ENCODE measurements at regions not wholly inside any gene's neighbourhood (a gene's known extent, or its start where the extent isn't known, plus 50 kb on each side); places are given as distances from the start of the nearest gene placed in this dataset.
"Not testable (repeated sequence)": the region's sequence is repeated elsewhere in the genome, so short reads cannot be mapped to it uniquely, and the experiment has no call there.

- DNase-seq = no peak
Observed at GRCh38 chr4:96431094-96431493, 591.2 kb downstream of the PDHA2 start.

DNA sequence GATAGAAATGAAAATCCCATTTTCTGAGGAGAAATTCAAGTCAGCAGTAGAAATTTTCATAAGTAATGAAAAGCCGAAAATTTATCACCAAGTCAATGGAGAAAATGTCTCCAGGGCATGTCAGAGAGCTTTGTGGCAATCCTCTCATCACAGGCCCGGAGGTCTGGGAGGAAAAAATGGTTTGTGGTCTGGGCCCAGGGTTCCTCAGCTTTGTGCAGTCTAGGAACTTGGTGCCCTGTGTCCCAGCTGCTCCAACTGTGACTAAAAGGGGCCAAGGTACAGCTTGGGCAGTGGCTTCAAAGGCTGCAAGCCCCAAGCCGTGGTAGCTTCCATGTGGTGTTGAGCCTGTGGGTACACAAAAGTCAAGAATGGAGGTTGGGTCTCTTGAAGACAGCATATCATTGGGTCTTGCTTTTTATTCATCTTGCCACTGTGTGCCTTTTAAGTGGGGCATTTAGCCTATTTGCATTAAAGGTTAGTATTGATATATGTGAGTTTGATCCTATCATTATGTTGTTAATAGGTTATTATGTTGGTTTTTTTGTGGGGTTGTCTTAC, 608.5 kb downstream of the PDHA2 start:
- DNase-seq = no peak

DNA sequence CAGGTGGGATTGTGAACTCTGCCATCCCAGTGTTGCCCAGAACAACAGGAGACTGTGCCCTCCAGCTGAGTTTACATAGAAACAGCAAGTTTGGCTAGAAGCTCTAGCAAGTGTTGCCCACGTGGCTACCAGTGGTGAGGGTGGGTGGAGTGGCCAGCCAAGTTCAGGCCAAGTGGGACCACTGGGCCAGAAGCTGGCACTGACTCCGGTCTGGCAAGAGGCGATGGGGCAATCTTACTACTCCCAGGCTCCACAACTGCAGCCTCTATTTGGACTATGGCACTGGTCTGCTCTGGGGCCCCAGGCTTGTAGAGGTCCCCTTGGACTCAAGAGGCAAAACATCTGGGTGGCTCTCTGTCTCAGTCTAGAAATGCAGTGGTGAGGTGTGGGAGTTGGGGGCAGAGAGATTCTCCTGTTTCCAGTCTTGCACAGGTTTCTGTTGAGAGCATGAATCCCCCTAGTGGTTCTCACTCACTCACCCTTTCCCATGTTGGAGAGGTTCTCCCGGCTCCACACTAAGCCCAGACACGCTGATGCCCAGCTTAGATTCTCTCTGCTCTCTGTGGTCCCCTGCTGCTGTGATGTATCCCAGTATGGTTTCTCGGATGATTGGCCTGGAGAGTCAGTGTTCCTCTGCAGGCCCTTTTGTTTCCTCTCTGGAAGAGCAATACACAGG, 615.3 kb downstream of the PDHA2 start:
- DNase-seq = no peak

GRCh38 chr4:96458031-96458430, 618.1 kb downstream of the PDHA2 start:
- not testable (repeated sequence) for DNase-seq

- no peak for DNase-seq
Observed at GRCh38 chr4:96459105-96459504, 619.2 kb downstream of the PDHA2 start.

DNA sequence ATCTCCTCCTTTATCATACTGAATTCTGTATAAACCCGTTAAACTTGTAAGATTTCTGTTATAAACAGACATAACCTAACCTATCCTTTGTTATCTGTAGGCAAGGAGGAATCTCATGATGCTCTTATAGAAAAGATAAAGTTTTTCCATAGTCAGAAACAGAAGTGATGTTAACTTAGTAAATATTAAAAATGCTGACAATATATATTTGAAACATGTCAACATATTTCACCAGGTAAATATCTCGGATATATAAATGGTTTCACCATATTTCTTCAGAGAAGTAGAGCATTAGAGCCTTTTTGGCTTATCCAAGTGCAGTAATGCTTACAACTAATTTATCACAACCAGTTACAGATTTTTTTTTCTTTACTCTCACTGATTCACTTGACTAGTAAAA, 625.9 kb downstream of the PDHA2 start:
- DNase-seq = no peak

DNA sequence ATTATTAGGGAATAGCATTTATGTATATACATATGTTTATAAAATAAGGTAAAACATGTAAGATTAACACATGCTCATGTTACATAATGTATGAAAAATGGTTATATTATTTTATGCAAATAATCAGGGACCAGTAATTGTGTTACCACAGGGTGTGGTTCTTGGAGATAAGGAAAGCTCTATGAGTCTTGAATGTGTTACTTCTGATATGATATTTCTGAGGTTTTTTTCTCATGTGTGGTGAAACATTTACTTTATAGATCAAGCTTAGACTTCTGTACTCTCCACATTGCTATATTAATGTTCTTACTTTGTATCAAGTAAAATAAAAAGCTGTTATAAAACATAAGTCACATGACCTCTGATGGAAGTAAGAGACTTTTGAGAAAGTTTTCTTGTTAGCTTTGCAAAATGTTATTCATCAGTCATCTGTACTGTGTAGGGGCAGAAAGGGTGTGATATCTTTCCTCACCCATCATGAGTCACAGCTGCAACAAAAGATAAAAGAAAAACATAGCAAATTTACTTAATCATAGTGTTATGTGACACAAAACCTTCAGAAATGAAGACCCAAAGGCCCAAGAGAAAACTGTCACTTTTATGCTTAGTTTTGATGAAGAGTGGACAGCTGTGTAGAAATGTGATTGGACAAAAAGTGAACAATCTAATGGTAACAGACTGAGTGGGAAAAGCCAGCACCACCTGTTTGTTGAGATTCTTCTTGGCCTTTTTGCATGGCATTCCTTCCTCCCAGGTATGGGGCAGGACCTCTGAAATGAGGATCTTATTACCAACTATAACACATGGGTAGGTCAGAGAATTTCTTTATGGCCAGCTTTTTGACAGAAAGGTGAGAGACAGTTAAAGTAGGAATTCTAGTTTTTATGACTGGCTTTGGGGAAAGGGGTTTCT, 632.3 kb downstream of the PDHA2 start:
- no peak for DNase-seq

DNA sequence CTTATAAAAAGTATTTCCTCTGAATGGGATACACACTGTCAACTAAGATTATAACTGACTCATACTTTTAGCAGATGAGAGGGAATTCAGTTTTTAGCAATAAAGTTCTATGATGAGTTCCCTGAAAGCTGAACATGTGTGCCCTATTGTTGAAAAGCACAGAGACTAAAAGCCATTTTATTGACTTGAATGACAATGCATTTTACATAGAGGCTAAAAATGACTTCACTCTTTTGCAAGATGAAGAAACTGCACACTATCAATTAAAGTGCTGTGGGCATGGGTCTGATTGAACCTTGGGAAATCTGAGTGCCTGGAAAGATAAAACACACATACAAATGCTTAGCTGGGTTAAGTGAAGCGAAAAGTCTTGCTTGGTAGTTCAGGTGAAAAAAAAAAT, 633.4 kb downstream of the PDHA2 start:
- DNase-seq = no peak

DNA sequence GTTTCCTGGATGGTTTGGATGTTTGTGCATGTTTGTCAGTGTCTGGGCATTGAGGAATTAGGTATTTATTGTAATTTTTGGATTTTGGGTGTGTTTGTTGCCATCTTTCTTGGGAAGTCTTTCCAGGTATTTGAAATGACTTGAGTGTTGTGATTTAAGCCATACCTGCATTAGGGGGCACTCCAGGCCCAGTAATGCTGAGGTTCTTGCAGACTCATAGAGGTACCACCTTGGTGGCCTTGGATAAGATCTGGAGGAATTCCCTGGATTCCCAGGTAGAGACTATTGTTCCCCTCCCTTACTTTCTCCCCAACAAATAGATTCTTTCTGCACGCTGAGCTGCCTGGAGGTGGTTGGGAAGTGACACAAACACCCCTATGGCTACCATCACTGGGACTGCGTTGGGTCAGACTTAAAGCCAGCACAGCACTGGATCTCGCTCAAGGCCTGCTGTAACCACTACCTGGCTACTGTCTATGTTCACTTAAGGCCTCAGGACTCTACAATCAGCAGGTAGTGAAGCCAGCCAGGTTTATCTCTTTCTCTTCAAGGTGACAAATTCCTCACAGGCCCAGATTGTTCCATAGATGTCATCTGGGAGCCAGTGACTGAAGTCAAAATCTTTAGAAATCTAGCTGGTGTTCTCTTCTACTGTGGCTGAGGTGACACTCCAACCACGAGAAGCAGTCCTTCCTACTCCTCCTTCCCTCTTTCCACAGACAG, 643.6 kb downstream of the PDHA2 start:
- DNase-seq = no peak

GRCh38 chr4:96486563-96486962, 646.7 kb downstream of the PDHA2 start:
- DNase-seq = no peak

- DNase-seq = no peak
Observed at GRCh38 chr4:96497621-96498020, 657.7 kb downstream of the PDHA2 start.

- DNase-seq = no peak
Observed at GRCh38 chr4:96504386-96504785, 664.5 kb downstream of the PDHA2 start.

- no peak for DNase-seq
Observed at GRCh38 chr4:96509039-96509741, 669.3 kb downstream of the PDHA2 start.

DNA sequence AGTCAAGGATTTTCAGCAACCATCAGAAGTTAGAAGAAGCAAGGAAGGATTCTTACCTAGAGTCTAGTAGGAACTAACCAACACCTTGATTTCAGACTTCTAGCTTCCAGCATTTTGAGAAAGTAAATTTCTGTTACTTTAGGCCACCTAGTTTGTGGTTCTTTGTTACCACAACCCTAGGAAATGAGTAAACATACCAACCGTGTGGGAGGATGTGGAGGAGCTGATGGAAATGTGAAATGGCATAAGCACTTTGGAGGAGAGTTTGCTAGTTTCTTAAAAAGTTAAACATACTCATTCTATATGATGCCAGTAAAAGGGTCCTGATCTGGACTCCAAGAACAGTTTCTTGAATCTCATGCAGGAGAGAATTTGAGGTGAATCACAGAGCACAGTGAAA, 679.4 kb downstream of the PDHA2 start:
- DNase-seq = no peak

DNA sequence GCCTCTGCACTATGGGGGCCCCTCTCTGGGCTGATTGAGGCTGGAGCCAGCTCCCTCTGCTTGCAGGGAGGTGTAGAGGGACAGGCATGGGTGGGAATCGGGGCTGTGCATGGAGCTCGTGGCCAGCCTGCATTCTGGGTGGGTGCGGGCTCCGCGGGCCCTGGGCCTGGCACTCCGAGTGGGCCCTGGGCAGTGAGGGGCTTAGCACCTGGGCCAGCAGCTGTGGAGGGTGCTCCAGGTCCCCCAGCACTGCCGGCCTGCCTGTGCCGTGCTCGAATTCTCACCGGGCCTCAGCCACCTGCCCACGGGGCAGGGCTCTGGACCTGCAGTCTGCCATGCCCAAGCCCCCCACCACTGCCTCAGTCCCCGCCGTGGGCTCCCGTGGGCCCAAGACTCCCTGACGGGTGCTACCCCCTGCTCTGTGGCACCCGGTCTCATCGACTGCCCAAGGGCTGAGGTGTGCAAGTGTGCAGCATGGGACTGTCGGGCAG, 681.2 kb downstream of the PDHA2 start:
- no peak for DNase-seq

DNA sequence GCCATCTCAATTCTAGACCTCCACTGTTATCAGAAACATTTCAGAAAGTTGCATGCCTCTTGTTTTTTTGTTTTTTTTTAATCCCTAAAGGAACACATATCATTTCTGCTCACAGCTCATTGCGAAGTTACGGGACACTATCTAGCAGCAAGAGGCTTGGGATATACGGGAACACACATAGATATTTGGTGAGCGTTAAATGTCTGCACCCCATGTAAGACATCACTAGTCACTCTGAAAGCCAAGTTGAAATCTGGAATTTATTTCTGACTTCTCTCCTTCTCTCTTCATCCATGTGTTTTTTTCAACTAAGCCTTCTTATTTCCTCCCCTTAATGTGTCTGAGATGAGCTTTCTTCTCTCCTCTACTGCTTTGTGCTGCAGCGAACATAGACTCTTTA, 683.7 kb downstream of the PDHA2 start:
- no peak for DNase-seq

DNA sequence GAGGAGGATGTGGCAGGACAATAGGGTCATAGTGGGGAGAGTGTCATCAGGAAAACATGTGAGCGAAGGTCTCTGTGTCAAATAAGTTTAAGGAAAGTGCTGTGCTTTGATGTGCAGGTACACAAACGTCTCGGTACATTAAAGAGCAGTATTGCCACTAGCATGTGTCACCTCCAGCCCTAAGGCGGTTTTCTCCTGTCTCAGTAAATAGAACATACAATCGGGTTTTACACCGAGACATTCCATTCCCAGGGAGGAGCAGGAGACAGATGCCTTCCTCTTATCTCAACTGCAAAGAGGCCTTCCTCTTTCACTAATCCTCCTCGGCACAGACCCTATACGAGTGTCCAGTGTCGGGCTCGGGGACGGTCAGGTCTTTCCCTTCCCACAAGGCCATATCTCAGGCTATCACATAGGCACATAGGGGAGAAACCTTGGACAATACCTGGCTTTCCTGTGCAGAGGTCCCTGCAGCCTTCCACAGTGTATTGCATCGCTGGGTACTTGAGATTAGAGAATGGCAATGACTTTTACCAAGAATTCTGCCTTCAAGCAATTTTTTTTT, 684.5 kb downstream of the PDHA2 start:
- DNase-seq = no peak

DNA sequence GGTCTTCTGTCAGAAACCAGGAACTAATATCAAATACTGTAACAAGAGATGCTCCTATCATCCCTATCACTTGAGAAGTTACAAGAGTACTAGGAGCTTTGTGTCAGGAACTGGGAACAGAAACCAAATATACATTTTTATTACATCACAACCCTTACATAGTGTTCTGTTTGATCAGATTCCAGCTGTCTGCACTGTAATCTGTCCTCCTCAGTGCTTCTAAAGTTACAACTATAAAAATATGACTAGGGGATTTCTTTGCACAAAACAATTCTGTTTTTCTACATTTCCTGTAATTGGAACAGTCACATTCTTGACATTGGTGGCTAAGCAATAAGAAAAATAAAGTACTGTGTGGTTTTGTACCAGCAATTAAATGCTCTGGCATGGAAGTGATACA, 686.0 kb downstream of the PDHA2 start:
- DNase-seq = no peak

- DNase-seq = no peak
Observed at GRCh38 chr4:96526625-96527024, 686.7 kb downstream of the PDHA2 start.

DNA sequence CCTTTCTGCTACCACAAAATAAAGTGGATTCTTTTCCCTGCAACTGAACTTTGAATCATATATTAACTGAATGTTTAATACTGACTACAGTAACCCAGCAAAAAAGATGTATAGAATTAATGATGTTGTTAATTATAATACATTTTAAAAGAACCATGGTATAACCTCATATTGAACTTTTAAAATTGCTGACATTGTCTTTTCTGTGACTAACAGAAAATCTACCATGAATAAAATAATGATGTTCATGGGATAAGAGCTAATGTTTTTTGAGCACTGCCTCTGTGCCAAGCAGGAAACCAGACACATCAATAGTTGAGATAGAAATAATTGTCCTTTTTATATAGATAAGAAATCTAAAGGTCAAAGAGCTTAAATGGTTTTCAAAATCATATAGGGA, 691.9 kb downstream of the PDHA2 start:
- DNase-seq = no peak

DNA sequence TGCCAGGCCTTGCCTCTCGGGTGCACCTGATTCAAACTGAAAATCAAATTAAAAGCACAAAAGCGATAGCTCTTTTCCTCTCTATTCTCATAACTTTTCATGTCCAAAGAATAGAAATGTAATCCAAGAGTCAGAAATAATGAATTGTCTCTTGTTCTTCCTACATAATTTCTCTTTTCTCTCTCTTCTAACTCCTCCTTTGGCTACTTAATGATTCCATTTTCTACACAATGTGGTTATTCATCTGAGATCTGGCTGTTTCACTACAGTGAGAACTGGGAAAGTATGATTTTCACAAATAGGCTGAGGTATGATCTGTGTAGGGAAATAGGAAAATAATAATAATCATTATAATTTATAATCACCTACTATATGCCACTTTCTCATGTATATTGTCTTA, 703.5 kb downstream of the PDHA2 start:
- no peak for DNase-seq

DNA sequence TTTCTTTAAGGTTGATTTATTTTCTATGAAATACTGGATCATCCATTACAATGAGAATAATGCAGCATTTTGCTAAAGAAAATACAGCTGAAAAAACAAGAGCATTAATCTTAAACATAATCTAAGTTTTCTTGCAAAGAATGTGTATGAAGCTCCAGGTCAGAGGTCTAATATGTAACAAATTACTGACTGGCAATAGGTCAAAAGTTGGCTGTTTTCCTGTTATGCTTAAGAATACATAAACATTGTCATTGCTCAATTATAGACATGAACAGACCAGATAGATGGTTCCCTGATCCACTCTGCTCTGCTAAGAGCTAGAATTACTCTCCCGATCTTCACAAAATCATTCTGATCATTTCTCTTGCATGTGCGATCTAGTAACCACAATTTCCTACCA, 718.6 kb downstream of the PDHA2 start:
- DNase-seq = no peak

Measured in tongue (tissue), 1 donor.